H9 (cell line): ENCODE measurements at regions not wholly inside any gene's neighbourhood (a gene's known extent, or its start where the extent isn't known, plus 50 kb on each side); places are given as distances from the start of the nearest gene placed in this dataset.

ENCODE experiments used
- DNase-seq: peaks from one replicate; pipeline ENCODE4 v3.0.0-alpha.2; 2017
- H2AFZ ChIP-seq: one replicate; pipeline ENCODE4 v1.6.1; 2013; ENCODE audit warnings: mild to moderate bottlenecking, low read length, control low read depth, moderate library complexity
- H2AK5ac ChIP-seq: 2 replicates; pipeline ENCODE4 v1.6.1; 2013; ENCODE audit warnings: low read length, control low read depth, mixed read lengths; ENCODE audit not compliant: insufficient read length
- H2BK120ac ChIP-seq: one replicate; pipeline ENCODE4 v1.6.1; 2013; ENCODE audit warnings: low read depth, mild to moderate bottlenecking, low read length, control low read depth, inconsistent platforms; ENCODE audit not compliant: poor library complexity, severe bottlenecking
- H2BK12ac ChIP-seq: 2 replicates; pipeline ENCODE4 v1.6.1; 2013; ENCODE audit warnings: low read length, control low read depth, mixed read lengths, low read depth; ENCODE audit not compliant: insufficient read length
- H2BK15ac ChIP-seq: 2 replicates; pipeline ENCODE4 v1.6.1; 2013; ENCODE audit warnings: low read depth, low read length, control low read depth
- H2BK20ac ChIP-seq: one replicate; pipeline ENCODE4 v1.6.1; 2013; ENCODE audit warnings: low read depth, mild to moderate bottlenecking, low read length, control low read depth, inconsistent platforms; ENCODE audit not compliant: poor library complexity, severe bottlenecking
- H2BK5ac ChIP-seq: 2 replicates; pipeline ENCODE4 v1.6.1; 2013; ENCODE audit warnings: low read length, control low read depth, mixed read lengths; ENCODE audit not compliant: insufficient read length
- H3K14ac ChIP-seq: 2 replicates; pipeline ENCODE4 v1.6.1; 2013; ENCODE audit warnings: low read length, control low read depth; ENCODE audit not compliant: insufficient read depth
- H3K18ac ChIP-seq: 2 replicates; pipeline ENCODE4 v1.6.1; 2013; ENCODE audit warnings: low read depth, mild to moderate bottlenecking, mixed read lengths, low read length, control low read depth; ENCODE audit not compliant: insufficient read length
- H3K23ac ChIP-seq: 2 replicates; pipeline ENCODE4 v1.6.1; 2013; ENCODE audit warnings: low read length, control low read depth, mixed read lengths, low read depth; ENCODE audit not compliant: insufficient read length
- H3K23me2 ChIP-seq: 2 replicates; pipeline ENCODE4 v1.6.1; 2013; ENCODE audit warnings: low read depth, mild to moderate bottlenecking, mixed read lengths, low read length, control low read depth; ENCODE audit not compliant: insufficient read length, poor library complexity, severe bottlenecking
- H3K27ac ChIP-seq: 2 replicates; pipeline ENCODE4 v1.5.1; 2013; ENCODE audit warnings: low read length, control low read depth, mixed read lengths, low read depth; ENCODE audit not compliant: insufficient read length
- H3K27me3 ChIP-seq: 2 replicates; pipeline ENCODE4 v1.6.1; 2013; ENCODE audit warnings: low read length, control low read depth, inconsistent platforms; ENCODE audit not compliant: insufficient read depth
- H3K4ac ChIP-seq: 2 replicates; pipeline ENCODE4 v1.6.1; 2013; ENCODE audit warnings: low read depth, mild to moderate bottlenecking, control low read depth, inconsistent platforms, low read length, moderate library complexity
- H3K4me1 ChIP-seq: 2 replicates; pipeline ENCODE4 v1.6.1; 2013; ENCODE audit warnings: low read length, control low read depth, inconsistent platforms; ENCODE audit not compliant: insufficient read depth
- H3K4me2 ChIP-seq: 2 replicates; pipeline ENCODE4 v1.6.1; 2013; ENCODE audit warnings: low read length, control low read depth, mixed read lengths; ENCODE audit not compliant: insufficient read length, insufficient read depth
- H3K56ac ChIP-seq: 2 replicates; pipeline ENCODE4 v1.6.1; 2013; ENCODE audit warnings: low read depth, mild to moderate bottlenecking, mixed read lengths, low read length, control low read depth; ENCODE audit not compliant: insufficient read length
- H3K79me1 ChIP-seq: 2 replicates; pipeline ENCODE4 v1.6.1; 2013; ENCODE audit warnings: low read depth, mild to moderate bottlenecking, moderate library complexity, low read length, control low read depth, inconsistent platforms; ENCODE audit not compliant: insufficient read depth, poor library complexity, severe bottlenecking
- H3K79me2 ChIP-seq: 2 replicates; pipeline ENCODE4 v1.6.1; 2013; ENCODE audit warnings: low read length, control low read depth, inconsistent platforms; ENCODE audit not compliant: insufficient read depth
- H3K9ac ChIP-seq: 2 replicates; pipeline ENCODE4 v1.6.1; 2013; ENCODE audit warnings: low read length, control low read depth, mixed read lengths; ENCODE audit not compliant: insufficient read length; ENCODE audit errors: extremely low read depth
- H3K9me3 ChIP-seq: one replicate; pipeline ENCODE4 v1.6.1; 2013; ENCODE audit warnings: low read depth, low read length, inconsistent platforms; ENCODE audit not compliant: control insufficient read depth
- H3T11ph ChIP-seq: one replicate; pipeline ENCODE4 v1.6.1; 2013; ENCODE audit warnings: mild to moderate bottlenecking, low read length, control low read depth, inconsistent platforms
- H4K20me1 ChIP-seq: one replicate; pipeline ENCODE4 v1.6.1; 2013; ENCODE audit not compliant: control insufficient read depth, insufficient read length, insufficient read depth
- H4K5ac ChIP-seq: 2 replicates; pipeline ENCODE4 v1.6.1; 2013; ENCODE audit warnings: low read depth, mild to moderate bottlenecking, mixed read lengths, low read length, control low read depth; ENCODE audit not compliant: insufficient read length
- H4K8ac ChIP-seq: replicated peaks from 2 replicates; pipeline ENCODE4 v1.6.1; 2013; ENCODE audit warnings: low read length, control low read depth, mixed read lengths, low read depth; ENCODE audit not compliant: insufficient read length
- H4K91ac ChIP-seq: 2 replicates; pipeline ENCODE4 v1.6.1; 2013; ENCODE audit warnings: low read depth, mild to moderate bottlenecking, moderate library complexity, mixed read lengths, low read length, control low read depth; ENCODE audit not compliant: insufficient read length
- H3K27ac Mint-ChIP-seq, 3 experiments: 2 replicates in 2 of 3; 3 replicates in 1 of 3; pipeline ENCODE4 v1.8.0; 2020 to 2021; ENCODE audit warnings: mixed read lengths in 3 of 3, mild to moderate bottlenecking in 1 of 3, moderate library complexity in 1 of 3
- H3K27me3 Mint-ChIP-seq: 2 replicates; pipeline ENCODE4 v1.8.0; 2021; ENCODE audit warnings: low read depth, mild to moderate bottlenecking, moderate library complexity, mixed read lengths
- H3K36me3 Mint-ChIP-seq, 3 experiments: 2 replicates in 2 of 3; 3 replicates in 1 of 3; pipeline ENCODE4 v1.8.0; 2020 to 2021; ENCODE audit warnings: low read depth in 3 of 3, mixed read lengths in 3 of 3; ENCODE audit not compliant: insufficient read depth in 1 of 3
- H3K4me1 Mint-ChIP-seq, 2 experiments: 2 replicates each; pipeline ENCODE4 v1.8.0; 2020; ENCODE audit warnings: mixed read lengths in 2 of 2
- H3K4me3 Mint-ChIP-seq, 2 experiments: 2 replicates in 1 of 2; 3 replicates in 1 of 2; pipeline ENCODE4 v1.8.0; 2020 to 2021; ENCODE audit warnings: mild to moderate bottlenecking in 2 of 2, mixed read lengths in 2 of 2, moderate library complexity in 1 of 2
- H3K9me3 Mint-ChIP-seq, 2 experiments: 2 replicates in 1 of 2; 3 replicates in 1 of 2; pipeline ENCODE4 v1.8.0; 2020; ENCODE audit warnings: mild to moderate bottlenecking in 2 of 2, mixed read lengths in 2 of 2, moderate library complexity in 1 of 2
- CTCF ChIP-seq: fragments of 200-600 bp; sonication (generic); conservative IDR thresholded peaks from 3 replicates; pipeline ENCODE4 v1.8.0; 2021; ENCODE audit warnings: antibody characterized with exemption, mild to moderate bottlenecking
- WGBS: extraction: QIAGEN DNeasy Blood & Tissue Kit; methylation state at CpG from one replicate; pipeline ENCODE4 v1.1.7; 2013; ENCODE audit warnings: missing lambda C conversion rate, low lambda C conversion rate, mixed read lengths; ENCODE audit not compliant: insufficient read length; ENCODE audit errors: extremely low coverage; 5-methylcytosine and 5-hydroxymethylcytosine counted together

- Histone ChIP-seq H4K91ac (no peak overlapping the region), H4K8ac (no peak overlapping the region), H3K9ac (no peak overlapping the region), H3K56ac (no peak overlapping the region), H3K4me2 (no peak overlapping the region), H3K23me2 (no peaks in the 10 kb centered on the region), H3K14ac (no peak overlapping the region), H3T11ph (no peak overlapping the region), H3K18ac (no peak overlapping the region), H3K9me3 (no peaks in the 10 kb centered on the region), H2BK120ac (no peak overlapping the region), H4K20me1 (no peaks in the 10 kb centered on the region), H2BK5ac (no peak overlapping the region), H3K23ac (no peak overlapping the region), H3K4ac (no peak overlapping the region), H2BK15ac (no peak overlapping the region), H2AFZ (no peak overlapping the region), H3K27ac (no peak overlapping the region), H3K79me1 (no peaks in the 10 kb centered on the region), H3K4me1 (no peaks in the 10 kb centered on the region), H4K5ac (no peak overlapping the region), H3K79me2 (no peaks in the 10 kb centered on the region), H2BK20ac (no peak overlapping the region), H2AK5ac (no peak overlapping the region), H3K27me3 (no peaks in the 10 kb centered on the region), H2BK12ac (no peak overlapping the region)
- Mint-ChIP-seq H3K4me3 (no peak overlapping the region), H3K9me3 (no peaks in the 10 kb centered on the region; a peak in 1 of 5 replicates), H3K4me1 (no peaks in the 10 kb centered on the region), H3K36me3 (no peaks in the 10 kb centered on the region), H3K27me3 (no peaks in the 10 kb centered on the region), H3K27ac (no peak overlapping the region)
- WGBS = no CpG with 5 or more reads among the region's 4 CpGs
- no peak for DNase-seq
- TF ChIP-seq CTCF = no peak
These were observed 140.7 kb upstream of the KLHL4 start for GRCh38 chrX:87376896-87377295.
